ENCODE measurements at regions not wholly inside any gene's neighbourhood (a gene's known extent, or its start where the extent isn't known, plus 50 kb on each side); places are given as distances from the start of the nearest gene placed in this dataset.

DNA sequence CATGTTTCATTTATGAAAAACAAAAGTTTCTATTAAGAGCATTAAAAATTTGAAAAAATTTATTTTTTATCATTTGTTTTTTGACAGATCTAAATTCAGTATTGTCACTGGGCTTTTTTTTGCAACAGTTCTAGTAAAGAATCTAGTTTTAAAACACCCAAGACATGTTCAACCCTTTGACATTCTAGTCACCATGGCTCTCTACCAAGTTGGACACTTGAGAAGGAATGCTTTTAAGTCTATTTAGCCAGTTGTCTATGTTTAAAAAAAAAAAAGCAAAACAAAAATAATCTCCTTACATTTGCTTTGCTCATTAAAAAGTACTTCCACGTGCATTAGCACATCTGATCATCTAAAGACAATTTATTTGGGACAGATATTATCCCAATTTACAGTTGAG, 417.5 kb downstream of the RSL24D1 start:
- TF ChIP-seq JUN (IDR thresholded peaks at IDR 0.05) (no peak), RFX5 (IDR thresholded peaks at IDR 0.05) (no peak), POLR2A (IDR thresholded peaks at IDR 0.05; ENCODE audit: low read length) (no peak), KDM1A (IDR thresholded peaks at IDR 0.05; ENCODE audit: low read depth) (no peak)
- TF ChIP-seq, protein P1, sequence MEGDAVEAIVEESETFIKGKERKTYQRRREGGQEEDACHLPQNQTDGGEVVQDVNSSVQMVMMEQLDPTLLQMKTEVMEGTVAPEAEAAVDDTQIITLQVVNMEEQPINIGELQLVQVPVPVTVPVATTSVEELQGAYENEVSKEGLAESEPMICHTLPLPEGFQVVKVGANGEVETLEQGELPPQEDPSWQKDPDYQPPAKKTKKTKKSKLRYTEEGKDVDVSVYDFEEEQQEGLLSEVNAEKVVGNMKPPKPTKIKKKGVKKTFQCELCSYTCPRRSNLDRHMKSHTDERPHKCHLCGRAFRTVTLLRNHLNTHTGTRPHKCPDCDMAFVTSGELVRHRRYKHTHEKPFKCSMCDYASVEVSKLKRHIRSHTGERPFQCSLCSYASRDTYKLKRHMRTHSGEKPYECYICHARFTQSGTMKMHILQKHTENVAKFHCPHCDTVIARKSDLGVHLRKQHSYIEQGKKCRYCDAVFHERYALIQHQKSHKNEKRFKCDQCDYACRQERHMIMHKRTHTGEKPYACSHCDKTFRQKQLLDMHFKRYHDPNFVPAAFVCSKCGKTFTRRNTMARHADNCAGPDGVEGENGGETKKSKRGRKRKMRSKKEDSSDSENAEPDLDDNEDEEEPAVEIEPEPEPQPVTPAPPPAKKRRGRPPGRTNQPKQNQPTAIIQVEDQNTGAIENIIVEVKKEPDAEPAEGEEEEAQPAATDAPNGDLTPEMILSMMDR (IDR thresholded peaks at IDR 0.05) = no peak

Data from A549 (cell line).